Left lung (tissue), 4 donors: ENCODE measurements at regions not wholly inside any gene's neighbourhood (a gene's known extent, or its start where the extent isn't known, plus 50 kb on each side); places are given as distances from the start of the nearest gene placed in this dataset.

ENCODE experiments used
- ATAC-seq: fragments of 200-7000 bp; cut with Tn5 transposase; one replicate; pipeline ENCODE4 v1.9.1; 2020; ENCODE audit warnings: moderate library complexity
- DNase-seq, 4 donors: peaks; one replicate each; pipeline ENCODE4 v3.0.0-alpha.2; 2013 to 2020
- H3K27ac ChIP-seq, 2 donors: fragments of 200-600 bp; sonication (generic) in 1 of 2; one replicate each; pipeline versions ENCODE4 v1.5.0 to v1.8.0; 2020 to 2021
- H3K27me3 ChIP-seq, 2 donors: fragments of 200-600 bp; sonication (generic) in 1 of 2; one replicate each; pipeline versions ENCODE4 v1.5.0 to v1.8.0; 2020 to 2021
- H3K36me3 ChIP-seq, 2 donors: fragments of 200-600 bp; sonication (generic) in 1 of 2; one replicate each; pipeline versions ENCODE4 v1.5.0 to v1.8.0; 2020 to 2021
- H3K4me1 ChIP-seq, 2 donors: fragments of 200-600 bp; one replicate each; pipeline ENCODE4 v1.8.0; 2021
- H3K4me3 ChIP-seq, 2 donors: fragments of 200-600 bp; sonication (generic) in 1 of 2; one replicate each; pipeline versions ENCODE4 v1.5.0 to v1.8.0; 2020 to 2021; ENCODE audit warnings: mild to moderate bottlenecking in 1 of 2
- H3K9me3 ChIP-seq, 2 donors: fragments of 200-600 bp; sonication (generic) in 1 of 2; one replicate each; pipeline versions ENCODE4 v1.5.0 to v1.8.0; 2020 to 2021
- intact Hi-C, 2 donors: fragments of 100-400 bp; cut with DNase I; formaldehyde crosslinking; loops; one replicate each; pipeline versions ENCODE4 v1.11.2 to v1.14.2; 2022
- TF ChIP-seq, protein P1 (sequence below), 2 donors: fragments of 200-600 bp; sonication (generic) in 1 of 2; IDR thresholded peaks; one replicate each; pipeline versions ENCODE4 v1.5.0 to v1.8.0; 2021; ENCODE audit warnings: antibody characterized with exemption in 2 of 2
- donor health status: DM: no; HTN: yes; CAD: no.
- donor health status: DM: no; HTN: no; CAD: no.

- no peaks in the 10 kb centered on the region for H3K27me3 ChIP-seq
- DNase-seq (no peak), ATAC-seq (no peak)
- intact Hi-C loops: no loop called here
- no peaks in the 10 kb centered on the region for H3K4me1 ChIP-seq
- H3K4me3 ChIP-seq: no peak overlapping the region
- H3K36me3 ChIP-seq: no peaks in the 10 kb centered on the region
- TF ChIP-seq, protein P1, sequence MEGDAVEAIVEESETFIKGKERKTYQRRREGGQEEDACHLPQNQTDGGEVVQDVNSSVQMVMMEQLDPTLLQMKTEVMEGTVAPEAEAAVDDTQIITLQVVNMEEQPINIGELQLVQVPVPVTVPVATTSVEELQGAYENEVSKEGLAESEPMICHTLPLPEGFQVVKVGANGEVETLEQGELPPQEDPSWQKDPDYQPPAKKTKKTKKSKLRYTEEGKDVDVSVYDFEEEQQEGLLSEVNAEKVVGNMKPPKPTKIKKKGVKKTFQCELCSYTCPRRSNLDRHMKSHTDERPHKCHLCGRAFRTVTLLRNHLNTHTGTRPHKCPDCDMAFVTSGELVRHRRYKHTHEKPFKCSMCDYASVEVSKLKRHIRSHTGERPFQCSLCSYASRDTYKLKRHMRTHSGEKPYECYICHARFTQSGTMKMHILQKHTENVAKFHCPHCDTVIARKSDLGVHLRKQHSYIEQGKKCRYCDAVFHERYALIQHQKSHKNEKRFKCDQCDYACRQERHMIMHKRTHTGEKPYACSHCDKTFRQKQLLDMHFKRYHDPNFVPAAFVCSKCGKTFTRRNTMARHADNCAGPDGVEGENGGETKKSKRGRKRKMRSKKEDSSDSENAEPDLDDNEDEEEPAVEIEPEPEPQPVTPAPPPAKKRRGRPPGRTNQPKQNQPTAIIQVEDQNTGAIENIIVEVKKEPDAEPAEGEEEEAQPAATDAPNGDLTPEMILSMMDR (IDR thresholded peaks at IDR 0.05): no peak
- no peaks in the 10 kb centered on the region for H3K9me3 ChIP-seq
- H3K27ac ChIP-seq: no peak overlapping the region
These were observed 1803.6 kb upstream of the PCDH7 start for GRCh38 chr4:28916585-28916984.

GRCh38 chr4:28918871-28919270 is 1801.3 kb upstream of the PCDH7 start:
- intact Hi-C loops: no loop called here
- DNase-seq: no peak
- Histone ChIP-seq H3K27me3 (no peaks in the 10 kb centered on the region), H3K4me3 (no peak overlapping the region), H3K36me3 (no peaks in the 10 kb centered on the region), H3K4me1 (no peaks in the 10 kb centered on the region), H3K27ac (no peak overlapping the region), H3K9me3 (no peaks in the 10 kb centered on the region)
- TF ChIP-seq, protein P1 (IDR thresholded peaks at IDR 0.05): no peak
- no peak for ATAC-seq

GRCh38 chr4:28921886-28922285 is 1798.3 kb upstream of the PCDH7 start:
- DNase-seq: no peak
- H3K4me1 ChIP-seq: no peaks in the 10 kb centered on the region
- H3K27me3 ChIP-seq: no peaks in the 10 kb centered on the region
- ATAC-seq: no peak
- intact Hi-C loops: no loop called here
- H3K27ac ChIP-seq: no peak overlapping the region
- TF ChIP-seq, protein P1 (IDR thresholded peaks at IDR 0.05): no peak
- H3K9me3 ChIP-seq: no peaks in the 10 kb centered on the region
- no peak overlapping the region for H3K4me3 ChIP-seq
- H3K36me3 ChIP-seq: no peaks in the 10 kb centered on the region

DNA sequence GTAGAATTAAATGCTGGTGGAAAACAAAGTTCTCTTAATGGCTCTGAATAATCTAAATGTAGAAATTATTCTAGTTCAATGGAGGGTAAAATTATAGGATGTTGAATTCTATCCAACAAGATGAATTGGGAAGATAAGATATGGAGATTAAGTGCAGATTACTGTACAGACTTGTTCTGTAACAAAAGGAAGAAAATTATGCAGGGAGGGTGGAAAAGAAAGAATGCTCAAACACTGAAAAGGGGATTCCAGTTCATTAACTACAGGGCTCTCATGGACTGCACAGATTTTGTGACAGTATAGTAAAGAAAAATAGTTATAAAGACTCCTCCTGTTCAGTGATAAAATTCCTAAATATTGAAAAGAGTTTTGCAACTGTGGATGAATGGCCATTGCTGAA is 1794.0 kb upstream of the PCDH7 start:
- intact Hi-C loops: no loop called here
- Histone ChIP-seq H3K27me3 (no peaks in the 10 kb centered on the region), H3K27ac (no peak overlapping the region), H3K9me3 (no peaks in the 10 kb centered on the region), H3K36me3 (no peaks in the 10 kb centered on the region), H3K4me1 (no peaks in the 10 kb centered on the region), H3K4me3 (no peak overlapping the region)
- ATAC-seq: no peak
- DNase-seq: no peak
- TF ChIP-seq, protein P1 (IDR thresholded peaks at IDR 0.05): no peak

GRCh38 chr4:28942631-28943030 is 1777.5 kb upstream of the PCDH7 start:
- ATAC-seq (no peak), DNase-seq (peak in 2 of 4 donors; percentile 19 to 48)
- Histone ChIP-seq H3K27me3 (no peaks in the 10 kb centered on the region), H3K4me3 (no peak overlapping the region), H3K4me1 (no peaks in the 10 kb centered on the region), H3K27ac (no peak overlapping the region), H3K9me3 (peaks cover 0 to 3% of the 10 kb centered on the region in 2 donors), H3K36me3 (no peaks in the 10 kb centered on the region)
- TF ChIP-seq, protein P1 (IDR thresholded peaks at IDR 0.05): no peak
- intact Hi-C loops: no loop called here
